ENCODE measurements at regions not wholly inside any gene's neighbourhood (a gene's known extent, or its start where the extent isn't known, plus 50 kb on each side); places are given as distances from the start of the nearest gene placed in this dataset.

GRCh38 chr5:163914910-163915309 is 409.5 kb downstream of the MAT2B start:
- no peaks in the 10 kb centered on the region for H3K79me2 ChIP-seq (ENCODE audit: insufficient read depth, low read length)
- TF ChIP-seq EZH2phosphoT487 (conservative IDR thresholded peaks at IDR 0.05; ENCODE audit: low read length) (no peak), CTCF (IDR thresholded peaks at IDR 0.05; ENCODE audit: insufficient read depth, low read length, poor library complexity, severe bottlenecking) (no peak)
- H3K36me3 ChIP-seq (ENCODE audit: low read length): no peaks in the 10 kb centered on the region
- peak overlapping the region; percentile 84; the same call in 1 of the 2 replicates for H3K27ac ChIP-seq (ENCODE audit: low read depth, low read length)
- H4K20me1 ChIP-seq (ENCODE audit: low read depth, low read length): no peaks in the 10 kb centered on the region
- H2AFZ ChIP-seq (ENCODE audit: low read depth, low read length, severe bottlenecking): no peak overlapping the region
- no peak overlapping the region for H3K4me3 ChIP-seq (ENCODE audit: insufficient read depth, low read length, poor library complexity, severe bottlenecking)
- no peaks in the 10 kb centered on the region for H3K9me2 ChIP-seq (replicated peaks; ENCODE audit: insufficient read depth, low read length)
- peak overlapping the region; percentile 51 for H3K4me2 ChIP-seq (ENCODE audit: low read depth, low read length, poor library complexity, severe bottlenecking)
- no peaks in the 10 kb centered on the region for H3K9me3 ChIP-seq (ENCODE audit: insufficient read depth, low read length)
- no peaks in the 10 kb centered on the region for H3F3A ChIP-seq (ENCODE audit: insufficient read depth)
- H3K9ac ChIP-seq (ENCODE audit: low read length): no peak overlapping the region
- no peaks in the 10 kb centered on the region for H3K27me3 ChIP-seq (ENCODE audit: low read length)

GRCh38 chr5:163915481-163915961 is 410.1 kb downstream of the MAT2B start:
- Histone ChIP-seq H2AFZ (ENCODE audit: low read depth, low read length, severe bottlenecking) (no peak overlapping the region), H3K9ac (ENCODE audit: low read length) (no peak overlapping the region), H3F3A (ENCODE audit: insufficient read depth) (no peaks in the 10 kb centered on the region), H3K79me2 (ENCODE audit: insufficient read depth, low read length) (no peaks in the 10 kb centered on the region), H3K27me3 (ENCODE audit: low read length) (no peaks in the 10 kb centered on the region), H4K20me1 (ENCODE audit: low read depth, low read length) (no peaks in the 10 kb centered on the region), H3K36me3 (ENCODE audit: low read length) (no peaks in the 10 kb centered on the region), H3K4me3 (ENCODE audit: insufficient read depth, low read length, poor library complexity, severe bottlenecking) (no peak overlapping the region), H3K9me3 (ENCODE audit: insufficient read depth, low read length) (no peaks in the 10 kb centered on the region), H3K4me2 (ENCODE audit: low read depth, low read length, poor library complexity, severe bottlenecking) (peak overlapping the region; percentile 51), H3K27ac (ENCODE audit: low read depth, low read length) (peak overlapping the region; percentile 84), H3K9me2 (replicated peaks; ENCODE audit: insufficient read depth, low read length) (no peaks in the 10 kb centered on the region)
- no peak for TF ChIP-seq EZH2phosphoT487 (conservative IDR thresholded peaks at IDR 0.05; ENCODE audit: low read length)
- TF ChIP-seq CTCF (IDR thresholded peaks at IDR 0.05; ENCODE audit: insufficient read depth, low read length, poor library complexity, severe bottlenecking): no peak

- Histone ChIP-seq H3K27ac (ENCODE audit: low read depth, low read length) (peak overlapping the region; percentile 84), H3K4me3 (ENCODE audit: insufficient read depth, low read length, poor library complexity, severe bottlenecking) (no peak overlapping the region), H3K4me2 (ENCODE audit: low read depth, low read length, poor library complexity, severe bottlenecking) (peak overlapping the region; percentile 51)
These were observed 411.0 kb downstream of the MAT2B start for GRCh38 chr5:163916376-163916775.

More at GRCh38 chr5:163916376-163916775, 411.0 kb downstream of the MAT2B start:
- Histone ChIP-seq H3K9ac (ENCODE audit: low read length) (0 out of 2 replicates have a peak overlapping the region, but pooled peaks have one; percentile 24), H3F3A (ENCODE audit: insufficient read depth) (no peaks in the 10 kb centered on the region), H3K9me2 (replicated peaks; ENCODE audit: insufficient read depth, low read length) (no peaks in the 10 kb centered on the region), H3K36me3 (ENCODE audit: low read length) (no peaks in the 10 kb centered on the region), H3K79me2 (ENCODE audit: insufficient read depth, low read length) (no peaks in the 10 kb centered on the region), H3K9me3 (ENCODE audit: insufficient read depth, low read length) (no peaks in the 10 kb centered on the region), H4K20me1 (ENCODE audit: low read depth, low read length) (no peaks in the 10 kb centered on the region), H2AFZ (ENCODE audit: low read depth, low read length, severe bottlenecking) (no peak overlapping the region), H3K27me3 (ENCODE audit: low read length) (no peaks in the 10 kb centered on the region)
- TF ChIP-seq CTCF (IDR thresholded peaks at IDR 0.05; ENCODE audit: insufficient read depth, low read length, poor library complexity, severe bottlenecking) (no peak), EZH2phosphoT487 (conservative IDR thresholded peaks at IDR 0.05; ENCODE audit: low read length) (no peak)

Measured in SU-DHL-6 (cell line).